Epithelial cell of esophagus (primary cell): ENCODE measurements at regions not wholly inside any gene's neighbourhood (a gene's known extent, or its start where the extent isn't known, plus 50 kb on each side); places are given as distances from the start of the nearest gene placed in this dataset.
"Not testable (repeated sequence)": the region's sequence is repeated elsewhere in the genome, so short reads cannot be mapped to it uniquely, and the experiment has no call there.

Source experiments
- DNase-seq: peaks from one replicate; pipeline ENCODE4 v3.0.0; 2010; ENCODE audit warnings: low read depth
- H3K4me3 ChIP-seq: 2 replicates; pipeline ENCODE4 v1.5.1; 2011; ENCODE audit warnings: mild to moderate bottlenecking, low read length, control low read depth
- CTCF ChIP-seq: IDR thresholded peaks from 2 replicates; pipeline ENCODE4 v1.5.1; 2011; ENCODE audit warnings: low read depth, mild to moderate bottlenecking, low read length, control low read depth, inconsistent platforms; ENCODE audit not compliant: insufficient read depth; ENCODE audit errors: missing control alignments

GRCh38 chr5:111830333-111830732 is 73.3 kb upstream of the NREP start:
- TF ChIP-seq CTCF, result no peak
- peak; percentile 99 for DNase-seq
- H3K4me3 ChIP-seq, result no peak overlapping the region

DNA sequence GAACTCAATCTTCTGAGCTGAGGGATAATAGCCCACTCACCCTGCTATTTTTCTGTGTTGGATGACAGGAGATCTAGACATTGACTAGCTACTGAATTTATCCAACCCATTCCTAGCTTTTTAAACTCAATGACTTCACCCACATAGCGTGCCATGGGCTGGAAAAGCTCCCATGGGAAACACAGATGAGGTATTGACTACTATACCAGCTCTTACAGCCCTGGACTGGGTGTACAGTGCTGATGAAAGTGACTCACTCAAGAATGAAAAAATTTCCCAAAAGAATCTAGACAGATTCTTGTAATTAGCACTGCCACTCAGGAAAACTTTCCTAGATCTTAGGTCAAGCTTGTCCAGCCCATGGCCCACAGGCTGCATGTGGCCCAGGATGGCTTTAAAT is 72.7 kb upstream of the NREP start:
- no peak overlapping the region for H3K4me3 ChIP-seq
- no peak for TF ChIP-seq CTCF
- peak; percentile 68 for DNase-seq

DNA sequence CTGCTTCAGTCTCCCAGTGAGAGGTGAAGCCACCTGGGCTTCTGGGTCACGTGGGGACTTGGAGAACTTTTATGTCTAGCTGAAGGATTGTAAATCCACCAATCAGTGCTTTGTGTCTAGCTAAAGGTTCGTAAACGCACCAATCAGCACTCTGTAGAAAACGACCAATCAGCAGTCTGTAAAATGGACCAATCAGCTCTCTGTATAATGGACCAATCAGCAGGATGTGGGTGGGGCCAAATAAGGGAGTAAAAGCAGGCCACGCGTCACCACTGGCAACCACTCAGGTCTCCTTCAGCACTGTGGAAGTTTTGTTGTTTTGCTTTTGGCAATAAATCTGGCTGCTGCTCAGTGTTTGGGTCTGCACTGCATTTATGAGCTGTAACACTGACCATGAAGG is 69.1 kb upstream of the NREP start:
- H3K4me3 ChIP-seq, result no peak overlapping the region
- TF ChIP-seq CTCF, result no peak
- DNase-seq, result no peak

DNA sequence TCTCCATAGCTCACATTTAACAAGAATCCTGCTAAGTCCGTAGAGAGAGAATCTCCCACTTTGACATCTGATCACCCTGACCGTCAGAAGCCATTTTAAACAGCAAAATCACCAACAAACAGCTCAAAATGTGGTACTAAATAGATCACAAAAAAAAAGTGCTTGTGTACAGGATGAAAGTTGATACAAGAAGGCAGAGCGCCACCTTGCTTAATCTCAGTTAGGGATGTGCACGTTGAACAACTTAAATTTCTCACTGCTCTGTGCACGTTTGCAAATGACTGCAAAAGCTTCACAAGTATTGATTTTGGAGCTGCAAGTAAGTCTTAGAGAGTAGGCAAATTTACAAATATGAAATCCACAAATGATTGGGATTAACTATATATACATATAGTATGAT is 63.1 kb upstream of the NREP start:
- TF ChIP-seq CTCF, result no peak
- no peak for DNase-seq

DNA sequence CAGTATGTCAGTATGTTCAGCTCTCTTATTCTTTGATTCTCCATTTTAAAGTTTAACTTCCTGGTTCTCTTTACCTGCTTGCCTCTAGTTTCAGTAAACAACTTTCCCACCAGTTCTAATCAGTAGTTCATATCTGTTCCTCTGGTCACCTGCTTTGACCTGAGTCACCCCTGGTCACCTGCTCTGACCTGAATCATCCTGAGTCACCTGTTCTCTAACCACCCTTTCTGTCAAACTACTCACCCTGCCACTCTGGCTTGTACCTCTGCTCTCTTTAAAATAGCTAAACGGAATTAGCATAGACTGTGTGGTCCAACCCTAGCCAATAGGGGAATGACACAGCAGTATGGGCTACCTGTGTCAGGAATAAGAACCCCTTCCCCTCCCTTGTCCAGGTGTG is 62.0 kb upstream of the NREP start:
- DNase-seq, H3K4me3 ChIP-seq: not testable (repeated sequence)

More for the DNA sequence above, 63.1 kb upstream of the NREP start:
- no peak overlapping the region for H3K4me3 ChIP-seq

GRCh38 chr5:111813537-111813936 is 56.5 kb upstream of the NREP start:
- DNase-seq, result no peak
- no peak overlapping the region for H3K4me3 ChIP-seq
- TF ChIP-seq CTCF, result no peak

GRCh38 chr5:111810112-111810511 is 53.1 kb upstream of the NREP start:
- DNase-seq, result no peak
- no peak for TF ChIP-seq CTCF
- no peak overlapping the region for H3K4me3 ChIP-seq
